HepG2 (cell line): ENCODE measurements at regions not wholly inside any gene's neighbourhood (a gene's known extent, or its start where the extent isn't known, plus 50 kb on each side); places are given as distances from the start of the nearest gene placed in this dataset.

ENCODE experiments used
- ATAC-seq: fragments of 200-7000 bp; cut with Tn5 transposase; 3 replicates; pipeline ENCODE4 v1.9.1; 2020; ENCODE audit warnings: mild to moderate bottlenecking, moderate library complexity
- BruUV-seq: library from RNA; stranded (reverse); fragments of 400-500 nt; replicated peaks from 2 replicates; lab custom pipeline; 2021; lab: Mats Ljungman, UMichigan
- CTCF ChIA-PET: fragments of 300-600 bp; formaldehyde crosslinking; extraction: SDS; loops from one replicate; lab custom pipeline; 2021; ENCODE audit warnings: low total read pairs, inconsistent platforms, low intra/inter-chr PET ratio; lab: Yijun Ruan, JAX
- POLR2A ChIA-PET: fragments of 350-600 bp; sonication (Branson Sonifier 250); formaldehyde crosslinking; loops from one replicate; lab custom pipeline; 2020; ENCODE audit warnings: antibody characterized with exemption, inconsistent platforms; lab: Yijun Ruan, JAX
- DNase-seq: peaks from one replicate; pipeline ENCODE4 v3.0.0-alpha.2; 2015; ENCODE audit warnings: low spot score
- FAIRE-seq: peaks from 3 replicates; lab custom pipeline; 2011; peaks lifted over from hg19 to GRCh38; lab: Jason Lieb, UNC
- H2AFZ ChIP-seq: one replicate; pipeline ENCODE4 v1.6.1; 2011; ENCODE audit warnings: low read length, inconsistent platforms
- H3K27ac ChIP-seq: fragments of 300-600 bp; 3 replicates; pipeline ENCODE4 v1.8.0; 2011; ENCODE audit warnings: mixed run types, mild to moderate bottlenecking, mixed read lengths, low read length, inconsistent platforms; ENCODE audit not compliant: insufficient read depth; ENCODE audit errors: extremely low read length
- H3K27me3 ChIP-seq, 2 experiments: fragments of 200-600 bp in 1 of 2; 2 replicates in 1 of 2; 3 replicates in 1 of 2; pipeline versions ENCODE4 v1.6.0 to v1.8.0; 2011; ENCODE audit warnings: low read length in 2 of 2, mild to moderate bottlenecking in 2 of 2, moderate library complexity in 2 of 2, inconsistent platforms in 1 of 2; ENCODE audit not compliant: insufficient read depth in 2 of 2, control insufficient read depth in 1 of 2
- H3K36me3 ChIP-seq, 2 experiments: fragments of 200-600 bp in 1 of 2; replicated peaks in 1 of 2; 2 replicates in 1 of 2; 3 replicates in 1 of 2; pipeline versions ENCODE4 v1.5.1 to v1.8.0; 2011; ENCODE audit warnings: low read length in 2 of 2, inconsistent platforms in 1 of 2; ENCODE audit not compliant: insufficient read depth in 2 of 2, control insufficient read depth in 1 of 2
- H3K4me1 ChIP-seq: 2 replicates; pipeline ENCODE4 v1.5.1; 2012; ENCODE audit warnings: low read length, inconsistent platforms; ENCODE audit not compliant: insufficient read depth
- H3K4me2 ChIP-seq: 2 replicates; pipeline ENCODE4 v1.6.0; 2011; ENCODE audit warnings: low read depth, low read length, inconsistent platforms
- H3K4me3 ChIP-seq, 3 experiments: fragments of 200-600 bp in 1 of 3; sonication (generic), shearing (Covaris generic) in 1 of 3; replicated peaks in 1 of 3; 2 replicates each; pipeline ENCODE4 v1.5.1; 2011 to 2016; ENCODE audit warnings: low read length in 3 of 3, inconsistent platforms in 2 of 3, low read depth in 2 of 3, mild to moderate bottlenecking in 2 of 3, control low read depth in 1 of 3, mixed read lengths in 1 of 3; ENCODE audit not compliant: insufficient read depth in 1 of 3
- H3K79me2 ChIP-seq: one replicate; pipeline ENCODE4 v1.6.1; 2011; ENCODE audit warnings: low read length, inconsistent platforms; ENCODE audit not compliant: insufficient read depth
- H3K9ac ChIP-seq: 2 replicates; pipeline ENCODE4 v1.6.0; 2011; ENCODE audit warnings: mild to moderate bottlenecking, low read depth, low read length, inconsistent platforms; ENCODE audit not compliant: insufficient read depth
- H3K9me3 ChIP-seq: 2 replicates; pipeline ENCODE4 v1.5.1; 2012; ENCODE audit warnings: mild to moderate bottlenecking, low read length
- H4K20me1 ChIP-seq: 2 replicates; pipeline ENCODE4 v1.6.0; 2011; ENCODE audit warnings: inconsistent platforms, mild to moderate bottlenecking, low read length, moderate library complexity; ENCODE audit not compliant: insufficient read depth
- GFI1 ChIP-seq: sonication (generic); formaldehyde crosslinking; IDR thresholded peaks from 2 replicates; pipeline ENCODE4 v1.5.0; 2020; ENCODE audit warnings: missing genetic modification reagents, mild to moderate bottlenecking, borderline replicate concordance
- MAFF ChIP-seq: IDR thresholded peaks from 2 replicates; pipeline ENCODE4 v1.6.1; 2011; ENCODE audit warnings: low read depth, low read length, improper control_type of control experiment
- MAFK ChIP-seq, 2 experiments: IDR thresholded peaks in 1 of 2; conservative IDR thresholded peaks in 1 of 2; 2 replicates each; pipeline ENCODE4 v1.6.1; 2011; ENCODE audit warnings: improper control_type of control experiment in 2 of 2, low read length in 2 of 2
- TBL1XR1 ChIP-seq: fragments of 150-350 bp; IDR thresholded peaks from 2 replicates; pipeline ENCODE4 v1.6.1; 2014; ENCODE audit warnings: borderline replicate concordance, low read length; ENCODE audit not compliant: partially characterized antibody
- THAP9 ChIP-seq: sonication (generic); formaldehyde crosslinking; IDR thresholded peaks from 2 replicates; pipeline ENCODE4; 2020; ENCODE audit warnings: missing genetic modification reagents, mild to moderate bottlenecking, borderline replicate concordance
- ZFP36L2 ChIP-seq: sonication (generic); formaldehyde crosslinking; IDR thresholded peaks from 2 replicates; pipeline ENCODE4 v1.4.0; 2020; ENCODE audit warnings: missing genetic modification reagents
- ZNF547 ChIP-seq: sonication (generic); formaldehyde crosslinking; IDR thresholded peaks from 2 replicates; pipeline ENCODE4 v1.5.1; 2020; ENCODE audit warnings: mild to moderate bottlenecking, missing genetic modification reagents
- WGBS: methylation state at CpG from one replicate; pipeline ENCODE4 v1.1.6; 2017; ENCODE audit warnings: low lambda C conversion rate; 5-methylcytosine and 5-hydroxymethylcytosine counted together
- in situ Hi-C: cut with HindIII; loops from 2 replicates; pipeline ENCODE4 v1.10.0; 2017; ENCODE audit warnings: low pct_unique_long_range_greater_than_20kb; ENCODE audit not compliant: extremely low pct_ligation_motif_present
- intact Hi-C: fragments of 100-400 bp; cut with micrococcal nuclease; formaldehyde crosslinking; loops from one replicate; pipeline ENCODE4 v1.10.0; 2022; ENCODE audit not compliant: unreplicated experiment

- in situ Hi-C loops (no loop called here), intact Hi-C loops (no loop called here)
- H4K20me1 ChIP-seq, result no peaks in the 10 kb centered on the region
- no TSS peak for BruUV-seq
- no peaks in the 10 kb centered on the region for H3K9me3 ChIP-seq
- DNase-seq (no peak), ATAC-seq (no peak), FAIRE-seq (no peak)
- no peak overlapping the region for H2AFZ ChIP-seq
- POLR2A ChIA-PET, result no interaction called here
- no peaks in the 10 kb centered on the region for H3K79me2 ChIP-seq
- H3K9ac ChIP-seq, result no peak overlapping the region
- H3K4me3 ChIP-seq, result no peak overlapping the region
- no peaks in the 10 kb centered on the region for H3K36me3 ChIP-seq
- H3K27ac ChIP-seq, result no peak overlapping the region
- CTCF ChIA-PET, result no interaction called here
- H3K27me3 ChIP-seq, result no peaks in the 10 kb centered on the region
- no peaks in the 10 kb centered on the region for H3K4me1 ChIP-seq
- H3K4me2 ChIP-seq, result no peak overlapping the region
- TF ChIP-seq MAFK (conservative IDR thresholded peaks at IDR 0.05 in 1 of 2, IDR thresholded peaks at IDR 0.05 in 1 of 2; ENCODE audit: low read length in 2 of 2), result peak in 1 of 2 experiments; percentile 72; a peak in 2 of 4 replicates
- TF ChIP-seq MAFF, result peak; percentile 50; the same call in 1 of the 2 replicates
- TF ChIP-seq THAP9 (CRISPR knock-in tag), result no peak
- TF ChIP-seq, all 625 proteins: peak for 2
Observed at GRCh38 chr5:103409013-103409670, 150.6 kb downstream of the MACIR start.

- no peaks in the 10 kb centered on the region for H3K9me3 ChIP-seq
- ChIA-PET CTCF (no interaction called here), POLR2A (no interaction called here)
- FAIRE-seq (no peak), ATAC-seq (no peak), DNase-seq (no peak)
- H3K9ac ChIP-seq, result no peak overlapping the region
- H3K27ac ChIP-seq, result no peak overlapping the region
- no TSS peak for BruUV-seq
- no peak overlapping the region for H2AFZ ChIP-seq
- WGBS, result 24% methylated on average over 2 of the region's 2 CpGs
- no peaks in the 10 kb centered on the region for H3K36me3 ChIP-seq
- intact Hi-C loops (no loop called here), in situ Hi-C loops (no loop called here)
- no peak overlapping the region for H3K4me2 ChIP-seq
- H3K27me3 ChIP-seq, result no peaks in the 10 kb centered on the region
- H3K4me3 ChIP-seq, result no peak overlapping the region
- H4K20me1 ChIP-seq, result no peaks in the 10 kb centered on the region
- no peaks in the 10 kb centered on the region for H3K79me2 ChIP-seq
- H3K4me1 ChIP-seq, result no peaks in the 10 kb centered on the region
- TF ChIP-seq GFI1 (no peak), ZNF547 (CRISPR knock-in tag) (no peak), TBL1XR1 (no peak), ZFP36L2 (CRISPR knock-in tag) (no peak)
Observed at GRCh38 chr5:103408408-103408807, 149.8 kb downstream of the MACIR start.
